ENCODE measurements at regions not wholly inside any gene's neighbourhood (a gene's known extent, or its start where the extent isn't known, plus 50 kb on each side); places are given as distances from the start of the nearest gene placed in this dataset.
A peak's percentile ranks its signal among the peaks of the same experiment; 100 is the strongest.
"Not testable (repeated sequence)": the region's sequence is repeated elsewhere in the genome, so short reads cannot be mapped to it uniquely, and the experiment has no call there.

GRCh38 chr18:64747803-64748202 is 598.9 kb upstream of the LINC00305 start:
- H3K27ac Mint-ChIP-seq: no peak overlapping the region

GRCh38 chr18:64742898-64743297 is 594.0 kb upstream of the LINC00305 start:
- no peak overlapping the region for H3K27ac ChIP-seq (ENCODE audit: low read depth, low read length)
- no peaks in the 10 kb centered on the region for H3K36me3 ChIP-seq (ENCODE audit: control insufficient read depth, insufficient read depth, low read length)
- H3K27me3 ChIP-seq (ENCODE audit: control insufficient read depth, insufficient read depth, low read length, poor library complexity, severe bottlenecking): no peaks in the 10 kb centered on the region
- TF ChIP-seq CTCF (conservative IDR thresholded peaks at IDR 0.05): no peak
- H3K27me3 Mint-ChIP-seq (ENCODE audit: insufficient read depth): no peaks in the 10 kb centered on the region
- DNase-seq: no peak
- H3K9me3 Mint-ChIP-seq: no peaks in the 10 kb centered on the region
- no peaks in the 10 kb centered on the region for H3K9me3 ChIP-seq (ENCODE audit: control insufficient read depth, low read length)
- H3K4me3 Mint-ChIP-seq: no peak overlapping the region
- no peaks in the 10 kb centered on the region for H3K36me3 Mint-ChIP-seq (ENCODE audit: low read depth)
- H3K4me1 Mint-ChIP-seq: peaks cover 3% of the 10 kb centered on the region
- no peaks in the 10 kb centered on the region for H3K4me1 ChIP-seq (ENCODE audit: control insufficient read depth, insufficient read depth, low read length)
- no peak overlapping the region for H3K9ac ChIP-seq (ENCODE audit: extremely low read depth, low read length, poor library complexity, severe bottlenecking)
- no peak overlapping the region for H3K4me3 ChIP-seq (ENCODE audit: low read length)
- no peak overlapping the region for H3K27ac Mint-ChIP-seq

More at GRCh38 chr18:64747803-64748202, 598.9 kb upstream of the LINC00305 start:
- Histone ChIP-seq H3K9me3 (ENCODE audit: control insufficient read depth, low read length) (no peaks in the 10 kb centered on the region), H3K27ac (ENCODE audit: low read depth, low read length) (no peak overlapping the region), H3K4me1 (ENCODE audit: control insufficient read depth, insufficient read depth, low read length) (no peaks in the 10 kb centered on the region), H3K36me3 (ENCODE audit: control insufficient read depth, insufficient read depth, low read length) (no peaks in the 10 kb centered on the region), H3K9ac (ENCODE audit: extremely low read depth, low read length, poor library complexity, severe bottlenecking) (no peak overlapping the region), H3K4me3 (ENCODE audit: low read length) (no peak overlapping the region), H3K27me3 (ENCODE audit: control insufficient read depth, insufficient read depth, low read length, poor library complexity, severe bottlenecking) (no peaks in the 10 kb centered on the region)
- no peak for DNase-seq
- Mint-ChIP-seq H3K4me1 (no peaks in the 10 kb centered on the region), H3K9me3 (no peaks in the 10 kb centered on the region), H3K27me3 (ENCODE audit: insufficient read depth) (no peaks in the 10 kb centered on the region), H3K4me3 (no peak overlapping the region), H3K36me3 (ENCODE audit: low read depth) (no peaks in the 10 kb centered on the region)
- TF ChIP-seq CTCF (conservative IDR thresholded peaks at IDR 0.05): peak; percentile 65

GRCh38 chr18:64734063-64734462 is 585.2 kb upstream of the LINC00305 start:
- Mint-ChIP-seq H3K4me1 (no peaks in the 10 kb centered on the region), H3K27me3 (ENCODE audit: insufficient read depth) (no peaks in the 10 kb centered on the region), H3K9me3 (no peaks in the 10 kb centered on the region), H3K36me3 (ENCODE audit: low read depth) (no peaks in the 10 kb centered on the region), H3K4me3 (no peak overlapping the region), H3K27ac (no peak overlapping the region)
- no peak overlapping the region for H3K4me3 ChIP-seq (ENCODE audit: low read length)
- no peaks in the 10 kb centered on the region for H3K4me1 ChIP-seq (ENCODE audit: control insufficient read depth, insufficient read depth, low read length)
- WGBS, 2 experiments (ENCODE audit: insufficient coverage in 1 of 2, insufficient read length in 1 of 2): 100% methylated on average over 1 of the region's 2 CpGs; no CpG with 5 or more reads in 1 of the 2 experiments
- TF ChIP-seq CTCF (conservative IDR thresholded peaks at IDR 0.05): no peak
- no peak overlapping the region for H3K27ac ChIP-seq (ENCODE audit: low read depth, low read length)
- no peaks in the 10 kb centered on the region for H3K27me3 ChIP-seq (ENCODE audit: control insufficient read depth, insufficient read depth, low read length, poor library complexity, severe bottlenecking)
- no peaks in the 10 kb centered on the region for H3K36me3 ChIP-seq (ENCODE audit: control insufficient read depth, insufficient read depth, low read length)
- H3K9me3 ChIP-seq (ENCODE audit: control insufficient read depth, low read length): no peaks in the 10 kb centered on the region
- H3K9ac ChIP-seq (ENCODE audit: extremely low read depth, low read length, poor library complexity, severe bottlenecking): no peak overlapping the region
- DNase-seq: no peak

DNA sequence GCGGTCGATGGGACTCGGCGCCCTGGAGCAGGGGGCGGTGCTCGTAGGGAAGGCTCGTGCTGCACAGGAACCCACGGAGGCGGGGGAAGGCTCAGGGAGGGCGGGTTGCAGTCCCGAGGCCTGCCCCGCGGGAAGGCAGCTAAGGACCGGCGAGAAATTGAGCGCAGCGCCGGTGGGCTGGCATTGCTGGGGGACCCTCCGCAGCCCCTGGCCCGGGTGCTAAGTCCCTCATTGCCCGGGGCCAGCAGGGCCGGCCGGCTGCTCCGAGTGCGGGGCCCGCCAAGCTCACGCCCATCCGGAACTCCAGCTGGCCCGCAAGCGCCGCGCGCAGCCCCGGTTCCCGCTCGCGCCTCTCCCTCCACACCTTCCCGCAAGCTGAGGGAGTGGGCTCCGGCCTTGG is 576.8 kb upstream of the LINC00305 start:
- not testable (repeated sequence) for H3K27me3 Mint-ChIP-seq (ENCODE audit: insufficient read depth); H3K9ac ChIP-seq (ENCODE audit: extremely low read depth, low read length, poor library complexity, severe bottlenecking); H3K4me1 Mint-ChIP-seq; H3K27ac ChIP-seq (ENCODE audit: low read depth, low read length); H3K36me3 ChIP-seq (ENCODE audit: control insufficient read depth, insufficient read depth, low read length); DNase-seq; H3K9me3 ChIP-seq (ENCODE audit: control insufficient read depth, low read length); H3K4me1 ChIP-seq (ENCODE audit: control insufficient read depth, insufficient read depth, low read length); H3K9me3 Mint-ChIP-seq; H3K4me3 ChIP-seq (ENCODE audit: low read length); H3K27me3 ChIP-seq (ENCODE audit: control insufficient read depth, insufficient read depth, low read length, poor library complexity, severe bottlenecking); H3K36me3 Mint-ChIP-seq (ENCODE audit: low read depth); H3K27ac Mint-ChIP-seq
- peak overlapping the region; percentile 52 for H3K4me3 Mint-ChIP-seq
- 89 to 100% methylated on average over 1 to 36 of the region's 39 CpGs for WGBS, 2 experiments (ENCODE audit: insufficient coverage in 1 of 2, insufficient read length in 1 of 2)

All from endodermal cell (in vitro differentiated cells).